AG10803 (cell line): ENCODE measurements at regions not wholly inside any gene's neighbourhood (a gene's known extent, or its start where the extent isn't known, plus 50 kb on each side); places are given as distances from the start of the nearest gene placed in this dataset.

Source experiments
- DNase-seq: peaks from one replicate; pipeline ENCODE4 v3.0.0; 2010; ENCODE audit warnings: low read depth
- H3K4me3 ChIP-seq: 2 replicates; pipeline ENCODE4 v1.5.1; 2011; ENCODE audit warnings: mild to moderate bottlenecking, low read length, control low read depth
- TF ChIP-seq, protein P1 (sequence below): conservative IDR thresholded peaks from 2 replicates; pipeline ENCODE4 v1.5.1; 2011; ENCODE audit warnings: mild to moderate bottlenecking, low read length, control low read depth, inconsistent platforms

GRCh38 chr15:75136118-75136517 is 65.6 kb upstream of the C15orf39 start:
- H3K4me3 ChIP-seq: no peak overlapping the region
- no peak for DNase-seq
- TF ChIP-seq, protein P1, sequence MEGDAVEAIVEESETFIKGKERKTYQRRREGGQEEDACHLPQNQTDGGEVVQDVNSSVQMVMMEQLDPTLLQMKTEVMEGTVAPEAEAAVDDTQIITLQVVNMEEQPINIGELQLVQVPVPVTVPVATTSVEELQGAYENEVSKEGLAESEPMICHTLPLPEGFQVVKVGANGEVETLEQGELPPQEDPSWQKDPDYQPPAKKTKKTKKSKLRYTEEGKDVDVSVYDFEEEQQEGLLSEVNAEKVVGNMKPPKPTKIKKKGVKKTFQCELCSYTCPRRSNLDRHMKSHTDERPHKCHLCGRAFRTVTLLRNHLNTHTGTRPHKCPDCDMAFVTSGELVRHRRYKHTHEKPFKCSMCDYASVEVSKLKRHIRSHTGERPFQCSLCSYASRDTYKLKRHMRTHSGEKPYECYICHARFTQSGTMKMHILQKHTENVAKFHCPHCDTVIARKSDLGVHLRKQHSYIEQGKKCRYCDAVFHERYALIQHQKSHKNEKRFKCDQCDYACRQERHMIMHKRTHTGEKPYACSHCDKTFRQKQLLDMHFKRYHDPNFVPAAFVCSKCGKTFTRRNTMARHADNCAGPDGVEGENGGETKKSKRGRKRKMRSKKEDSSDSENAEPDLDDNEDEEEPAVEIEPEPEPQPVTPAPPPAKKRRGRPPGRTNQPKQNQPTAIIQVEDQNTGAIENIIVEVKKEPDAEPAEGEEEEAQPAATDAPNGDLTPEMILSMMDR: no peak

DNA sequence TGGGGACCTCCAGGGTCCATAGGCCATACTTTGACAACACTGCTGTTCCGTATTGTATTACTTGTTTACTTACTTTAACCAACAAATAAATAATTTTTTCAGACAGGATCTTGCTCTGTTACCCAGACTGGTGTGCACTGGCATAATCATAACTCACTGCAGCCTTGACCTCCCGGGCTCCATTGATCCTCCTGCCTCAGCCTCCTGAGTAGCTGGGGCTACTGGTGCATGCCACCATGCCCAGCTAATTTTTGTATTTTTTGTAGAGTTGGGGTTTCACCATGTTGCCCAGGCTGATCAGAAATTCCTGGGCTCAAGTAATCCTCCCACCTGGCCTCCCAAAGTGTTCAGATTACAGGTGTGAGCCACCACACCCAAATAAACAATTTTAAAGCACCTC is 64.9 kb upstream of the C15orf39 start:
- DNase-seq: no peak
- no peak overlapping the region for H3K4me3 ChIP-seq
- TF ChIP-seq, protein P1: no peak

- DNase-seq: peak; percentile 60
- H3K4me3 ChIP-seq: no peak overlapping the region
- TF ChIP-seq, protein P1: no peak
Measured at GRCh38 chr15:75138016-75138999, 63.4 kb upstream of the C15orf39 start.

- no peak overlapping the region for H3K4me3 ChIP-seq
- TF ChIP-seq, protein P1: no peak
- DNase-seq: no peak
Measured at GRCh38 chr15:75140080-75140879, 61.4 kb upstream of the C15orf39 start.

GRCh38 chr15:75142499-75142898 is 59.2 kb upstream of the C15orf39 start:
- DNase-seq: no peak
- no peak overlapping the region for H3K4me3 ChIP-seq
- TF ChIP-seq, protein P1: no peak

DNA sequence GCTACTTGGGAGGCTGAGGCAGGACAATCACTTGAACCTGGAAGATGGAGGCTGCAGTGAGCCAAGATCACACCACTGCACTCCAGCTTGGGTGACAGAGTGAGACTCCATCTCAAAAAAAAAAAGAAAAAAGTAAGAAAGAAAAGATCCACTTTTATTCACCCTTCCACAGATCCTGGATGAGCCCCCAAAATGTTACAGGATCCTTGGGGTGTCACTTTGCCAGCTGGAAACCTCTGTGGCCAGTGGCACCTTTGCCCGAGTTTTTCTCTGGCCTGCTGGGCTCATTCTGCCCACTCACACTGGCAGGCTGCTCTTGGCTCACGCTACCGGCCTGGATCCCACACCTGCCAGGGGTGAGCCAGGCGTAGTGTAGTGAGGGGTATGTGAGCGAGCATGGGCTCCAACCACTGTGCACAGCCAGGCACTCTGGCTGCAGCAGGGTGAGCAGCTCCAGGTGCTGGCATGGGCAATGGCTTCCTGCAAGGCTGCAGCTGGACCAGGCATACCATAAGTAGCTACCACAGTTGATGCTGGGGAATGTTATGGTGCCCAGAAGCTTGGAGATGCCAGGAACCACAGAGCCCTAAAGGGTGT is 57.8 kb upstream of the C15orf39 start:
- TF ChIP-seq, protein P1: no peak
- DNase-seq: no peak
- H3K4me3 ChIP-seq: no peak overlapping the region
